Tibial artery (tissue), 4 donors: ENCODE measurements at regions not wholly inside any gene's neighbourhood (a gene's known extent, or its start where the extent isn't known, plus 50 kb on each side); places are given as distances from the start of the nearest gene placed in this dataset.

Experiments used
- DNase-seq, 2 donors: peaks; one replicate each; pipeline ENCODE4 v3.0.0-alpha.2; 2019
- H3K27ac ChIP-seq, 2 donors: fragments of 200-600 bp; sonication (generic) in 1 of 2; 1 replicate in 1 of 2; 2 replicates in 1 of 2; pipeline ENCODE4 v1.5.1; 2018 to 2019; ENCODE audit warnings: mild to moderate bottlenecking in 1 of 2
- H3K27me3 ChIP-seq, 2 donors: fragments of 200-600 bp; sonication (generic) in 1 of 2; one replicate each; pipeline versions ENCODE4 v1.5.1 to v1.6.0; 2016 to 2019
- H3K36me3 ChIP-seq, 3 donors: fragments of 200-600 bp; sonication (generic) in 2 of 3; one replicate each; pipeline ENCODE4 v1.5.1; 2016 to 2019; ENCODE audit warnings: mild to moderate bottlenecking in 2 of 3
- H3K4me1 ChIP-seq, 4 donors: fragments of 200-600 bp; sonication (generic) in 2 of 4; 1 replicate in 3 of 4; 2 replicates in 1 of 4; pipeline ENCODE4 v1.5.1; 2016 to 2019
- H3K4me3 ChIP-seq, 2 donors: fragments of 200-600 bp; sonication (generic) in 1 of 2; 1 replicate in 1 of 2; 2 replicates in 1 of 2; pipeline ENCODE4 v1.5.1; 2018 to 2019; ENCODE audit warnings: mild to moderate bottlenecking in 2 of 2
- H3K9me3 ChIP-seq, 3 donors: fragments of 200-600 bp; sonication (generic) in 1 of 3; one replicate each; pipeline ENCODE4 v1.5.1; 2016 to 2019
- CTCF ChIP-seq, 2 experiments: fragments of 200-600 bp in 1 of 2; fragments of 450-650 bp in 1 of 2; IDR thresholded peaks; one replicate each; pipeline ENCODE4 v1.5.1; 2017 to 2019; ENCODE audit warnings: antibody characterized with exemption in 2 of 2, mild to moderate bottlenecking in 1 of 2, moderate library complexity in 1 of 2
- intact Hi-C: fragments of 100-400 bp; cut with DNase I; formaldehyde crosslinking; loops from one replicate; pipeline ENCODE4 v1.15.0; 2023; ENCODE audit warnings: low total_unique reads

DNA sequence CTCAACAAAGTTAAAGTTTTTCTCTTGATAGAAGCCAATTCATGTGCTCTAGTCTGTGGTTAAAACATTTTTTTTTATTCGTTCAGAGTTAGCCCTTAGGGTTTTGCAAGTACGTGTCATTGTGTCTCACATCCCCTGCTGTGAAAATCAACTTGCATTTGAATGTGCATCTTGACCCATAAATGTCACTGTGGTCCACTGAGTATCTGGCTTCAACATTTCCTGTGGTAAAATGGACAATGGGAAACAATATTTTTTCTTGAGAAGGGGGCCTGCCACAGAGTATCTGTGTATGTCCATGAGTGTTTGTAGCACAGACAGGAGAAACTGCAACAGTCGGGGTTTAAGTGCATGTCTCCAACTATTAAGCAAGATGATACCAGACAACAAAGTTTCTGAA lies 554.8 kb upstream of the TENM3 start:
- H3K9me3 ChIP-seq = no peaks in the 10 kb centered on the region
- no peak overlapping the region for H3K4me3 ChIP-seq
- DNase-seq = no peak
- no peaks in the 10 kb centered on the region for H3K36me3 ChIP-seq
- intact Hi-C loops = no loop called here
- no peaks in the 10 kb centered on the region for H3K27me3 ChIP-seq
- no peak for TF ChIP-seq CTCF (IDR thresholded peaks at IDR 0.05)
- H3K27ac ChIP-seq = no peak overlapping the region
- H3K4me1 ChIP-seq = no peaks in the 10 kb centered on the region

DNA sequence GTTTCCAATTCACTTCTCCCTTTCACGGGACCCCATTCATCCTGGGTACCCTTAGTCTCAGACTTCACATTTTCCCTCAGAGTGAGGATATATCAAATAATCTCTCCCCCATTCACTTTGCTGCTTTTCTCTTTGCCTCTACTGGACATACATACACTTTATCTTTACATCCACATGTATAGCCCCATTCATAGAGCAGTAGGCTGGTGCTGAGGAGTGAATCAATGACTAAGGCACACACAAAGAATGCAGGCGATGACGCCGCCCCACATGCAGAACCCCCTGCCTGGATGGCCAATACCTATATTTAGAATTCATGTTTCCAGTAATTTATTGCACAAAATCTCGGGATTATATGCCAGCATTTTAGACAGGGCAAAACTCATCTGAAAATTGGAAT lies 554.3 kb upstream of the TENM3 start:
- no peak for DNase-seq
- no peaks in the 10 kb centered on the region for H3K9me3 ChIP-seq
- no peak overlapping the region for H3K4me3 ChIP-seq
- H3K4me1 ChIP-seq = no peaks in the 10 kb centered on the region
- no peaks in the 10 kb centered on the region for H3K27me3 ChIP-seq
- no peak for TF ChIP-seq CTCF (IDR thresholded peaks at IDR 0.05)
- intact Hi-C loops = no loop called here
- H3K36me3 ChIP-seq = no peaks in the 10 kb centered on the region
- no peak overlapping the region for H3K27ac ChIP-seq

DNA sequence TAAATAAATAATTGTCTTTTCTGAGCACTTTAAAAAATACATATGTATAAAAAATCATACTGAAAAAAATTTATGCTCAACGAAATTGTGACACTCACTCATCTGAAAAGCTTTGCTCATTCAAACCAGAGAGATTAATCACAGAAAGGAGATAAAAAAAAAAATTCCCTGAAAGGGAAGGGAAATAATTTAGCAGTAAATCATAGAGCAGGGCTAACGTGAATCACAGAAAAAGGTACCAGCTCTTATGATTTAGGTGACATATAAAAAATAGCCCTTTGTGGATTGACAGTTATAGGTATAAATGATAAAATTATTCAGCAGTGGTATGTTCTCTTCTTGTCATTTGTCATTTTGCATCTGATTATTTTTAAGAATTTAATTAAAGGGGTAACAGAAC lies 552.7 kb upstream of the TENM3 start:
- Histone ChIP-seq H3K27me3 (no peaks in the 10 kb centered on the region), H3K36me3 (no peaks in the 10 kb centered on the region), H3K4me1 (no peaks in the 10 kb centered on the region), H3K4me3 (no peak overlapping the region), H3K9me3 (no peaks in the 10 kb centered on the region), H3K27ac (no peak overlapping the region)
- TF ChIP-seq CTCF (IDR thresholded peaks at IDR 0.05) = no peak
- DNase-seq = no peak
- intact Hi-C loops = no loop called here

DNA sequence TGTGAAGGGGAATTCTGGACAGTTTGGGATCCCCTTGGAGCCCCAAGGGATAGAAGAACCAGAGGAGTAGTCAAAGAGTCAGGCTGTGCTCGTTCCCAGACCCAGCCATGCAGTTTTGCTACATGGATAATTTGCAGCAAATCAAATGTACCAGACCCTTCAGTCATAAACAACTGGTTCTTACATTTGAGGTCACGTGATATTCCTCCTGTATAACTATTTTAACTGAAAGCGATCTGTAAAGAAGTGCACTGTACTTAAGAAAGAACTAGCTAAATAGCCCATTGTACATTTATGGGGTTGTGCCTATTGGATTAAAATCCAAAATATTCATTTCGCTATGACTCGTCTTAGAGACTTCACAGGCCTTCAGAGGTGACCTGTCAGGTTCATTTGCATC lies 550.2 kb upstream of the TENM3 start:
- no peak for DNase-seq
- no peak for TF ChIP-seq CTCF (IDR thresholded peaks at IDR 0.05)
- no peaks in the 10 kb centered on the region for H3K36me3 ChIP-seq
- H3K4me3 ChIP-seq = no peak overlapping the region
- intact Hi-C loops = no loop called here
- no peaks in the 10 kb centered on the region for H3K9me3 ChIP-seq
- H3K27me3 ChIP-seq = no peaks in the 10 kb centered on the region
- H3K27ac ChIP-seq = no peak overlapping the region
- no peaks in the 10 kb centered on the region for H3K4me1 ChIP-seq

GRCh38 chr4:181693517-181693916 lies 549.7 kb upstream of the TENM3 start:
- H3K27ac ChIP-seq = no peak overlapping the region
- H3K36me3 ChIP-seq = no peaks in the 10 kb centered on the region
- H3K4me1 ChIP-seq = no peaks in the 10 kb centered on the region
- no peak overlapping the region for H3K4me3 ChIP-seq
- no peaks in the 10 kb centered on the region for H3K27me3 ChIP-seq
- H3K9me3 ChIP-seq = no peaks in the 10 kb centered on the region
- TF ChIP-seq CTCF (IDR thresholded peaks at IDR 0.05) = no peak
- no peak for DNase-seq
- intact Hi-C loops = no loop called here

DNA sequence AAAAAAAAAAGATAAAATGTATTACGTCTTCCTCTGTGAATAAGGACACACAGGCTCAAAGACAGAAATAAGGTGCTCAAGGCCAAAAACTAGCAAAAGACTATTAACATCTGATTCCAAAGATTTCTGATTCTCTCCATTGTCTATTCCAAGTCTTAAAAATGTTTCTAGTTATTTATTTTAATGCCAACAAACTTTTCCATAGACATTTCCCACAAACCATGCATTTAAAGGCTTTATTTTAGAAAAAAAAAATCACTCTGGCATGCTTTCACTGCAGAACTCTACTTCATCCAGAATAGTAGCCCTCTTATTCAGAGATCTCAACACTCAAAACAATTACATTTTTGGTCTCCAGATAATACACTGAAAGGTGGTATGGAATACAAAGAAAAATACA lies 545.0 kb upstream of the TENM3 start:
- no peak overlapping the region for H3K4me3 ChIP-seq
- no peaks in the 10 kb centered on the region for H3K9me3 ChIP-seq
- TF ChIP-seq CTCF (IDR thresholded peaks at IDR 0.05) = no peak
- intact Hi-C loops = no loop called here
- no peaks in the 10 kb centered on the region for H3K36me3 ChIP-seq
- no peaks in the 10 kb centered on the region for H3K4me1 ChIP-seq
- H3K27me3 ChIP-seq = no peaks in the 10 kb centered on the region
- no peak overlapping the region for H3K27ac ChIP-seq
- no peak for DNase-seq
